ENCODE measurements at regions not wholly inside any gene's neighbourhood (a gene's known extent, or its start where the extent isn't known, plus 50 kb on each side); places are given as distances from the start of the nearest gene placed in this dataset.

- no peak for TF ChIP-seq CTCF (IDR thresholded peaks at IDR 0.05)
Measured at GRCh38 chr13:77988355-77988754, 69.7 kb upstream of the EDNRB start.

- no peak for TF ChIP-seq CTCF (IDR thresholded peaks at IDR 0.05)
Measured at GRCh38 chr13:77986713-77987112, 68.1 kb upstream of the EDNRB start.

GRCh38 chr13:77985866-77986636 lies 67.4 kb upstream of the EDNRB start:
- TF ChIP-seq CTCF (IDR thresholded peaks at IDR 0.05), result no peak

GRCh38 chr13:77981281-77981881 lies 62.8 kb upstream of the EDNRB start:
- no peak for TF ChIP-seq CTCF (IDR thresholded peaks at IDR 0.05)

- no peak for TF ChIP-seq CTCF (IDR thresholded peaks at IDR 0.05)
Measured at GRCh38 chr13:77980592-77980991, 62.0 kb upstream of the EDNRB start.

- no peak for TF ChIP-seq CTCF (IDR thresholded peaks at IDR 0.05)
Measured at GRCh38 chr13:77979721-77980385, 61.2 kb upstream of the EDNRB start.

- TF ChIP-seq CTCF (IDR thresholded peaks at IDR 0.05), result no peak
Measured at GRCh38 chr13:77975358-77976042, 56.9 kb upstream of the EDNRB start.

All from LNCAP (cell line).